Glomerular visceral epithelial cell (primary cell): ENCODE measurements at regions not wholly inside any gene's neighbourhood (a gene's known extent, or its start where the extent isn't known, plus 50 kb on each side); places are given as distances from the start of the nearest gene placed in this dataset.
"Not testable (repeated sequence)": the region's sequence is repeated elsewhere in the genome, so short reads cannot be mapped to it uniquely, and the experiment has no call there.

Experiments used
- DNase-seq: peaks from one replicate; pipeline ENCODE4 v3.0.0-alpha.2; 2016; ENCODE audit errors: extremely low spot score

DNA sequence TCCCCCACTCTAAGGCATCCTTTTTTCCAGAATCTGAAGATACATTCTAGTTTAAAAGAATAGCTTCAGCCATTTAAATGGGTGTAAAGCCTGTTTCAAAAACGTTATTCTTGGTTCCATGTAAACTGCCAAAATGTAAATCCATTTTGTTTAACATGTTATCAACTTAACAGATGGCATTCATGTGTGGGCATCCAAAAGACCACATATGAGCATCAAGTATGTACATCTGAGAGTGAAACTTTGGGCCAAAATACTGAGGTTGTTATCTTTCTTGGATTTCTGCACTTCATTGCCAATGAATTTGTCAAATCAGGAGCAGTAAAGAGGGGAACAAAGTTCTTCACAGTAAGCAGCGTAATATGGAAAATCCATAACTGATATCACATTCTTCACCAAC is 395.4 kb downstream of the ZNF804A start:
- DNase-seq: no peak

DNA sequence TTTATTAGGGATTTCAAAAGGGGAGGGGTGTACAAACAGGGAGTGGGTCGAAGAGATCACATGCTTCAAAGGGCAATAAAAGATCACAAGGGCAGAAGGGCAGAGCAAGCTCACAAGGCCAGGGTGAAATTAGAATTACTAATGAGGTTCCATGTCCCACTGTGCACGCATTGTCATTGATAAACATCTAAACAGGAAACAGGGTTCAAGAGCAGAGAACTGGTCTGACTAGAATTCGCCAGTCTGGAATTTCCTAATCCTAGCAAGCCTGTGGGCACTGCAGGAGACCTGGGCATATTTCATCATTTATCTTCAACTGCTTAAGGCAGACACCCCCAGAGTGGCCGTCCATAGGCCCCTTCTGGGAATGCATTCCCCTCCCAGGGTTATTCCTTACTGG is 408.2 kb downstream of the ZNF804A start:
- no peak for DNase-seq

DNA sequence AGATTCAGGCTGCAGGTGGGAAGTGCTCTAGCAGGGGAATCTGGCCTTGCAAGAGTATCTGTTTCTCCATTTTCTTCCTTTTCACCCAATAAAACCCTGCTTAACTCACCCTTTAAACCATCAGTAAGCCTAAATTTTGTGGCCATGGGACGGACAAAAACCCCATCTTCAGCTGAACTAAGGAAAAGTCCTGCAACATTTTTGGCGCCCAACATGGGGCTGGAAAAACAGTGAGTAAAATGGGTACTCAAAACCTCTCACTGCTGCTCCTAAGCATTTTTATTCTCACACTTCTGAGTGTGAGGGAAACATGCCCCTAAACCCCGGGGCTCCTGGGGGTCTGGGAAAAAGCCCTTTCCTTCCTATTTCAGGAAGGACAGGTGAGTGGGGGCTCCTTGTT is 414.3 kb downstream of the ZNF804A start:
- no peak for DNase-seq

DNA sequence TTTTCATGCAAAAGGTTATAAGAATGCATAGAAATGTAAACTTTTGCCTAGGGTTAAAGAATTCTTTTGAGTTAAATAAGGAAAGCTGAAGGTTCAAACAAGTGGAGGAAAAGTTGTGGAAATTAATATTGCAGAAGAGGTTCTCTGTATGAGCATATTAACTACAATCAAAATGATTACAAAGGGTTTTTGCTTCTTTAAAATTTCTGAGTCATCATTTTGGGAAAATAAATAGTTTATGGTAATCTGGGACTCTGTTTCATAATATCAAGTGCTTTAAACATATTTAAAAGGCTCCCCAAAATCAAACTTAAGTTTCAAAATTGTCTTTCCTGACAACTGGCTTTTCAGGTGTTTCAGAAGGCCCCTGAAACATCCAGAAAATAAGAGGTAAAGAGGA is 415.7 kb downstream of the ZNF804A start:
- no peak for DNase-seq

DNA sequence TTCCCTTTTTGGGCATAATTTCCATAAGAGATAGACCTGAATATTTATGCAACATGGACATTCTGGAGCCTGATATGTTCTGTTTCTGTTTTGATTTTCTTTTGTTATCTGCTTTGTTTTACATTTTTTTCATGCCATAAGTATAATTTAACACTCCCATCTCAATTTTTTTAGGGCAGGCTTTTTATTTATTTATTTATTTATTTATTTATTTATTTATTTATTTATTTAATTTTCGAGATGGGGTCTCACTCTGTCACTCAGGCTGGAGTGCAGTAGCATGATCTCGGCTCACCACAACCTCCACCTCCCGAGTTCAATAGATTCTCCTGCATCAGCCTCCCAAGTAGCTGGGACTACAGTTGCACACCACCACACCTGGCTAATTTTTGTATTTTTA is 427.6 kb downstream of the ZNF804A start:
- DNase-seq: not testable (repeated sequence)

DNA sequence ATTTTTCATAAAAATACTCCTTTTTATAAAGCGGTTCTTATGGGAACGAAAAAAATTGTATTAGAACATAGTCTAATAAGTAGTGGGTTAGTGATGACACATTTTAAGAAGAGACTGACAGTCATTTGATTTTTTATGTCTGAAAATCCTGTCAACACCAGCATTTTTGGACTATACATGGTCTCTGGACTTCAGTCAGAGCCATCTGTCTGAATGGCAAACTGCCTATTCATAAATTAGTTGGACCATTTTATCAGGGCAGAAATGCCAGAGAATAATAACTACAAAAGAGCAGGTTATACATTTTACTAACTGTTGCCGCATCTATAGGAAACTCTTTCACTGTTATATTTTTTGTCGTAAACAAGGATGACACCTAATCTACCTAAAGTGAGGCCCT is 437.6 kb downstream of the ZNF804A start:
- no peak for DNase-seq

DNA sequence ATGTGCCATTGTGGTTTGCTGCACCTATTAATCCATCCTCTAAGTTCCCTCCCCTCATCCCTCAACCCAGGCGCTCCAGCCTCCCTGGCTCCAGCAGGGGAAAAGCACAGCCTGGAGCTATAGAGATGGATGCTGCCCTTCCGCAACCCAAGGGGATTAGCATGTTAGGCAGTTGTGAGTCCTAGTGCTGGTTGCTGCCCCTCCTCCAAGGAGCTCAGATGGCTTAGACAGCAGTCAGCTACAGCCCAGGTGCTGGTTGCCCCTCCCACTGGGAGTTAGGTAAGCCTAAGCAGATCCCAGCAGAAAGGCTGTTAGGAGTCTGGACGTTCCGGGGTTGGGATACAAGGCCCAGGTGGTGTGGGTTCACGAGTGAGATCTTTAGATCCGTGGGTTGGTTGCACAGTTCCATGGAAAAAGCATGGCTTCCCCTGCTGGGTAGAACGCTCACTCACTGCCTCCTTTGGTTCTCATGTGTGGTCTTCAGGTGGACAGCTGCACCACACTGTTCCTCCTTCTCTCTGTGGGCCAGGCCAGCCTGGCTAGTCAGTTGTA is 446.1 kb downstream of the ZNF804A start:
- no peak for DNase-seq

DNA sequence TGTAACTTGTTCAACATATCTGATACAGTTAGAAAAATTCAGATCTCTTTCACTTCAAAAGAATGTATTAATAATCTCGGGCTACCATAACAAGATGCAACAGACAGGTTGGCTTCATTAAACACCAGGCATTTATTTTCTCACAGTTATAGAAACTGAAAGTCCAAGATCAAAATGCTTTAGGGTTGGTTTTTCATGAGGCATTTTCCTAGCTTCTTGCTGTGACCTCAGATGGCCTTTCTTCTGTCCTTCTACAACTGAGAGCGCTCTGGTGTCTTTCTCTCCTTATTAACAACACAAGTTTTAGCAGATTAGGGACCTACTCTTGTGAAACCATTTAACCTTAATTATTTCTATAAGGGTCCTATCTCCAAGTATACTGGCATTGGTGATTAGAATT is 452.5 kb downstream of the ZNF804A start:
- no peak for DNase-seq

DNA sequence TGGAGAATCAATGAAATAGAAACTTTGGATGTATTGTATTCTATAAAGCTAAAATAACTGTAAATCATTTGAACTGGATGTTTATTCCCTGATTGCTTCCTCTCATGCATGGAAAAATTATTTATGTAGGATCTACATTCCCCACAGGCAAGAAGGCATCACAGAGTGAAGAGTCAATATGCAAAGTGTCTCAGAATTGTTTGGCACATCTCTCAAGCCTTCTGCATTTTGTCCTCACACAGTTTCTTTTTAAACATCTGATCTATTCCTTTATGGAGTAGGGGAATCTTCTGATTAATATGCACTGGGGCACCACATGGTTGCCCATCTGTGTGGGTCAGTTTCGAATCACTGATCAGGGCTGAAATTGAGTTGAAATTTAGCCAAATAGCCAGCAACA is 465.4 kb downstream of the ZNF804A start:
- no peak for DNase-seq

DNA sequence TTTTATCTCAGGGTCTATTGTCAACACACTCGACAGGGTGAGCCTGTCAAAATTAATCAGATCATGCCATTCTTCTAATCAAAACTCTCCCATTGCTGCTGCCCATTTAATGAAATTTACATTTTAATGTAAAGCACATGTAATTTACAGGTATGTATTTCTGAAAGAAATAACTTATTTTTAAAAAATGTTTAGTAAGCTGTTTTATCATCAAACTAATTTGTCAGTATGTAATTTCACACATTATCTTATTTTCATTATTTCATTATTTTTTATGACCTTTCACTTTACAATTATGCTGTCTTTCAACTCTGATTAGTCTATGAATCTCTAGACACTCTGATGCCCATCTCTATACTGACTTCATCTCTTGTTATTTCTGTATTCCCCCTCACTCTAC is 467.8 kb downstream of the ZNF804A start:
- DNase-seq: no peak

DNA sequence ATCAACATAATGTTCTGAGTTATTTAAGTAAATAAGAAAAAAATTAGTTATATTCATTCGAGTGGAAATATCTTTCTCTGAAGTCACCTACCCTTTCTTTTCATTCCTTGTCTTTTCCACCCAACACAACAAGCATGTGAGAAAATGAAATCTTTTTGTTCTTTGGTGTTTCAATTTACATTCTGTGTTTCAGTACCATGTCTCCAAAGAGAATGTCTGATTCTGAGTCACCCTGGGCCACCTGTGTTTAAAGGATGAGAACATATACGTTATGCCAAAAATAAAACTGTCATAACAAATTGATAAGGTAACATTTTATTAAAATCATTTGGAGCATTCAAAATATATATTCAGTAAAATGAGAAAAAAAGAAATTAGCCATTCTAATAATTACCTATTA is 470.8 kb downstream of the ZNF804A start:
- DNase-seq: no peak

DNA sequence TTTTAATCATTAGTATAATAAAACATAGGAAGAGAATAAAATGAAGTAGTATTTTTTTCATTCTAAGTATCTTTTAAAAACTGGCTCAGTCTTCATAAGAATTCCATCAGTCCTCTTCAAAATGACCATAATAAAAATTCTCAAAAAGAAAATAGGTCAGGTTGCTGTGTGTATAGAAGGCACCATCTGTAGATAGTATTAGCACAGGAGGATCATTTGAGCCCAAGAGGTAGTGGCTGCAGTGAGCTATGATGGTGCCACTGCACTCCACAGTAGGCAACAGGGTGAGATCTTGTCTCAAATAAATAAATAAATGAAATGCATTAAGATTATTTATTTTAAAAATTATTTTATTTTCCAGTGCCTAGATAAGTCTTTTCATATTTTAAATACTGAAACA is 475.8 kb downstream of the ZNF804A start:
- DNase-seq: no peak

DNA sequence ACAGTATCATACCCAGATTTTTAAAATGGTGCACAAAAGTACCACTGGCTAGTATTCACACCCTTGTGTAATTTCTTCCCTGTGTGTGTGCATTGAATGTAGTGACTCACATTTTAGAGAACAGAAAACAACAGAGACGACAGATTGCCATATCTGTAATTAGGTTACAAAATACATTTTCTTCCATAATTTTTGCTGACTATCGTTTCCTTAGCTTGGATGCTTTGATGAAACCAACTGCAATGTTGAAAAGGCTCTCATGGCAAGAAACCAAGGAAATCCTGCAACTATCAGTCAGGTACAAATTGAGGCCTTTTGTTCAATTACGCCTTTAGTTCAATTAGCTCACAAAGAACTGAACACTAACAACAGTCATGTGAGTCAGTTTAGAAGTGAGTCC is 484.4 kb downstream of the ZNF804A start:
- no peak for DNase-seq

DNA sequence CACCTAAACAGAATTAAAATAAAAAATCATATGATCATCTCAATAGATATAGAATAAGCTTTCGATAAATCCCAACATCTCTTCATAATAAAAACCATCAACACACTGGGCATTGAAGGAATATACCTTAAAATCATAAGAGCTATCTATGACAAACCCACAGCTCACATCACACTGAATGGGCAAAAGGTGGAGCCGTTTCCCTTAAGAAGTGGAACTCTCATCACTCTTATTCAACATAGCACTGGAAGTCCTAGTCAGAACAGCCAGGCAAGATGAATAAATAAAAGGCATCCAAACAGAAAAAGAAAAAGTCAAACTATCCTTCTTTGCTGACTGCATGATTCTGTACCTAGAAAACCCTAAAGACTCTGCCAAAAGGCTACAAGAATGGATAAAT is 510.3 kb downstream of the ZNF804A start:
- DNase-seq: no peak

DNA sequence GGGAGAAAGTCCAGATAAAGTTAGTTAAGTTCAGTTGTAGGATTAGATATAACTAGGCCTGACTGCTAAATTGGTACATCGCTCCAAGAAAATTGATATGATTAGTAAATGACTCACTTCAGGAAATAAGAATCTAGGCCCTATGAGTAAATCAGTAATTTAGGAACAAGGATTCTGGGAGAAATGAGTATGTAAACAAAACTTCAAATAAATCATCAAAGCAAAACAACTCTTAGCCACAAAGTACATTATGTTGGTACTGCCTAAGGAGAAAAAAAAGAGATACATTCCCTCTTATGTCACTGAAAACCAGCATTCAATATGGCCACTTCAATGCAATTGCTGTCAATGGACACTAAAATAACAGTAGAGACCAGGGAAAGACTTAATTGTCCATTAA is 529.1 kb downstream of the ZNF804A start:
- no peak for DNase-seq

DNA sequence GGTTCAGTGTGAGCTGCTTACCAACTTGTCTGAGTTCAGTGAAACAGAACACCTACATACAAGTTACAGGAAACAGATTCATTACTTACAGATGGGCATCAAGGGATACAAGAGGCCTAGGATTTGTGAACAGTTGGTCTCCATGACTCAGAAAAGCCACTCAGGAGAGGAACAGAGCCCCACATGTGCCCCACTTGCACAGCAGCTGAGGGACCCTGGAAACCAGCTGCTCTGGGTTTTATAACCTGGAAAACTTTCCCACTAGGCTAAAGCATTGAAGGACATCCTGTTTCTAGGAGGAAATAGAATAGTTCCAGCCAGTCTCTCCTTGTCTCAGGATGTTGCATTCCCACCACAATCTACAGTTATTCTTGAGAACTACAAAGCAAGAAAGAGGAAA is 530.0 kb downstream of the ZNF804A start:
- DNase-seq: no peak

DNA sequence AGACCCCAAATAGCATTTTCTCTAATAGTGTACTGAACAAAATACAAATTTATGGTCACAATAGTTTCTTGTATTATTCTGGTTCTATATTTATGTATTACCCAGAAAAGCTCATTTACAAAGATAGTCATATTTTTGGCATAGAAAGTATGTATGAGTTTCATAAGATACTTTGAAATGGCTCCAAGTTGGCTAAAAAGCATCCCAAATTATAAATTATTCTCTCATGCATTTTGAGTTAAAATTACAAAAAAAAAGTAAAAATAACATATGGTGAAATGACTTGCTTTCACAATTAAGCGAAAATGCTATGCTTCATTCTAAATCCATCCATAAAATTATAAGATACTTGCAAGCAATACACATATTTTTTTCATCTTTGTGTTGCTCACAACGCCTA is 530.7 kb downstream of the ZNF804A start:
- no peak for DNase-seq

DNA sequence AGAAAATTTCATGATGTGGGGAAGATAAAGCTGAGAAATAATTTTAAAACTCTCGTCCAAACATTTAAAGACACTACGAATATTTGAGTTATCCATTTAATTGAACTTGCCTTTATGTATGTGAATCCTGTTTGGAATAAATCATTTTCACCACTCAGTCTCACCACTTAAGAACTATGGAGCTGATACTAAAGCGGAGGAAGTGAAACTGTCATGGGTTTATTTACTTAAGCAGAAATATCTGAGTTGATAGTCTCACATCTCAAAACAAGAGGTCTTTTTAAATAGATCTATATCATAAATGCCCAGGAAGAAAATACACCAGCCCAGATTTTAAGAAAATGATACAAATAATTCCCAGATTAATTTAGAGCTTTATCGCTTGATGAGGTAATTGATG is 532.4 kb downstream of the ZNF804A start:
- no peak for DNase-seq

DNA sequence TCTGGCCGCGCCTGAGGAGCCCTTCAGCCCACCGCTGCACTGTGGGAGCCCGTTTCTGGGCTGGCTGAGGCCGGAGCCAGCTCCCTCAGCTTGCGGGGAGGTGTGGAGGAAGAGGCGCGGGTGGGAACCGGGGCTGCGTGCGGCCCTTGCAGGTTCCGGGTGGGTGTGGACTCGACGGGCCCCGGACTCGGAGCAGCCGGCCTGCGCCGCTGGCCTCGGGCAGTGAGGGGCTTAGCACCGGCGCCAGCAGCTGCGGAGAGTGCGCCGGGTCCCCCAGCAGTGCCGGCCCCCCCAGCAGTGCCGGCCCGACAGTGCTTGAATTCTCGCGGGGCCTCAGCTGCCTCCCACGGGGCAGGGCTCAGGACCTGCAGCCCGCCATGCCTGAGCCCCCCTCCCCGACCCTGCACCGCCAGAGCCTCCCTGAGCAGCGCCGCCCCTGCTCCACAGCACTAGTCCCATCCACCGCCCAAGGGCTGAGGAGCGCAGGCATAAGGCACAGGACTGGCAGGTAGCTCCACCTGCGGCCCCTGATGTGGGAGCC is 534.2 kb downstream of the ZNF804A start:
- DNase-seq: no peak

DNA sequence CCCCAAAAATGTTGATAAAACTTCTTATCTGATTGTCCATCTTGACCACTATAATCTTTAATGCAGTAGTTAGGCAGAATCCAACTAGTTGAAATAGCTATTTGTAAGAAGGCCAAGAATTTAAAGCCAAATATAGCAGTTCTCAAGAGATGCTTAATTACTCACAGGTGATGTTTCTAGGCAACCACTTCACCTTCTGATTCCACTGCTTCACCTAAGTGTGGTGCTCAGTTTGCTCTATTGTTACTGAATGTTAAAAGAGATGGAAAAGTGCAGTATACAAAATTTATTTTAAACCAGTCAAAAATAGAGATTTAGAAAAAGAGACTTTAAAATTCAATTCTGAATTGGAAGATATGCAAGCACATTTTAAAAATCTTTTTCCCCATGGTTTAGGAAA is 539.4 kb downstream of the ZNF804A start:
- DNase-seq: no peak

DNA sequence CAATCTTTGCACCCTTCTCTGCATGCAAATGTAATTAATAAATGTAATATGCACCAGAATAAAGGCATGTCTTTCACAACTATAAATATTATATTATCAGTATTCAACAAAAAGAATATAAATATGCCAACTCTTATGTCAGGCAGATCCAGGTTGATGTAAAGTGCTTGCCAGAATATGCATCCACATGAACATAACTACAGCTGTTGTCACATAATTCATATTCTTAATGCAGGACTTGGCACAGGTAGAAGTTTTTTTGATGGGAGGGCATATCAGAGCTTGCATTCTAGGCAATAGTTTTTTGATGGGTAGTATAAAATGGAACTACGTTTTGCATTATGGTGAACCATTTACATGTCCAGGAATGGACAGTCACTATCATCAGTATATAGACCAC is 544.3 kb downstream of the ZNF804A start:
- no peak for DNase-seq

DNA sequence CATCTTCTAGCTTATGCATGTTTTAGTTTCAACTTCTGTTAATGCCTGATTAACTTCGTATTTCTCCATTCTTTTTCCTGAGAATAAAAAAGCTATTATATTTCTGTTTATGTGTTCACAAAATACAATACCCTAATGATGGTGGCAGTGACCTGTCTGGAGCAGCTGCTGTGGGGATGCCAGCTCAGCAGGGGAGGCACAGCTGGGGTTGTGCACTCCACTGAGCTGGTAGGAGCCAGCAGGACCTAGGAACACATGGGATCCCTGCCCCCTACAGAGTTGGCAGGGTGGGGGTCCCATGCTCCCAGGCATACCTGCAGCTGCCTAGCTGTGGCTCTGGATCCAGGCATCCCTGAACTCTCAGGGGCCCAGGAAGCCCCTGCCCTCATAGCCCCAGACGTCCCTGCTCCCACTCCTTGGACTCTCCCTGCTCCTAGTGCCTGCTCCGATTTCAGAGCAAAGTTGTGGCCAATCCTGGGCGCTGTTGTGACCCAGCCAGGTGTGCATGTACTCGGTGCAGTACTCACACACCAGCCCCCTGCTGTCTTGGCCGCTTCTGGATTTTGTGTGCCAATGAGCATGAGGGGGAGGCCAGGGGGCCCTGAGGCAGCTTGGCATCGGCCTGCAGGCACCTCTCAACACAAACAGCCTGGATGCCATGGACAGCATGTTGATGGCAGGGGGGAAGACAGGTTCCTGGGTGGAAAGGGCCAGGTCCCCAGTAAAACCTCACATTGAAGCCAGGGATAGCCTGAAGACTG is 546.0 kb downstream of the ZNF804A start:
- no peak for DNase-seq

DNA sequence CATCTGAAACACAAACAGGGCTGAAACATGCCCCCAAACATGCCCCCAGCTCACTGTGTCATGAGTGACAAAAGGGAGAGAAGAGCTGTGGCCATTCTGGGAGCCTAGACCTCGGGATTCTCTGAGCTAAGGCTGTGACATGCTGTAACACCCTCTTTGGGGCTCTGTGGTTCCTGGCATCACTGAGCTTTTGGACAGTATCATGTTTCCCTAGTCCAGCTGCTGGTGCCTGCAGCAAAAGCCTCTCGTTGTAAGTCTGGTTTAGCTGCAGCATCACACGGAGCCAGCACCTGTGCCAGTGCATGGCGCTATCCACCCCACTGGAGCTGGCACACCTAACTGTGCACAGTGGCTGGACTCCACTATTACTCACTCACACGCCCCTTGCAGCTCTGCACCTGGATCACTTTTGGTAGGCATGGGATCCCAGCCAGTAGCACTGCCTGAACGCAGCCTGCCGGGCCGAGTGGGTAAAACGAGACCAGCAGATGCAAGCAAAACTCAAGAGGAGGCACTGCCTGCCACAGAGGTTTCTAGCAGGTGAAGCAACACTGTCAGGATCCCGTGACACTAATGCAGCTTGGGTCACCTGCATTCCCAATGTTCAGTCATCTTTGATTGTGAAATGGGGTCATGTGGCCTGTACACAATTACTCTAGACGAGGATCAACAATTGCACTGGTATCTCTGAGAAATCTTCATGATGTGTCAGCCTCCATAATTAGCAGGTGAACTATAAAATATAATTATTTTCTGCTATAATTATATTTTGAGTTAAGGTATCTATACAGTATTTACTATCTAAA is 547.2 kb downstream of the ZNF804A start:
- DNase-seq: no peak
